EH (cell line): ENCODE measurements at regions not wholly inside any gene's neighbourhood (a gene's known extent, or its start where the extent isn't known, plus 50 kb on each side); places are given as distances from the start of the nearest gene placed in this dataset.

Experiments
- DNase-seq: peaks from one replicate; pipeline ENCODE4 v3.0.0-alpha.2; 2015; ENCODE audit warnings: low read depth

- no peak for DNase-seq
These were observed 991.2 kb downstream of the UQCRFS1 start for GRCh38 chr19:28221736-28222135.

- DNase-seq = no peak
These were observed 994.2 kb downstream of the UQCRFS1 start for GRCh38 chr19:28218728-28219127.

- no peak for DNase-seq
These were observed 995.9 kb downstream of the UQCRFS1 start for GRCh38 chr19:28217022-28217421.

GRCh38 chr19:28213470-28214082 lies 999.4 kb downstream of the UQCRFS1 start:
- no peak for DNase-seq

GRCh38 chr19:28210886-28211285 lies 1002.1 kb downstream of the UQCRFS1 start:
- no peak for DNase-seq

GRCh38 chr19:28208745-28209144 lies 1004.2 kb downstream of the UQCRFS1 start:
- DNase-seq = no peak

- no peak for DNase-seq
These were observed 1005.7 kb downstream of the UQCRFS1 start for GRCh38 chr19:28207244-28207643.

GRCh38 chr19:28201462-28201943 lies 1011.4 kb downstream of the UQCRFS1 start:
- DNase-seq = no peak

GRCh38 chr19:28199323-28199722 lies 1013.6 kb downstream of the UQCRFS1 start:
- no peak for DNase-seq

- DNase-seq = no peak
These were observed 1016.0 kb downstream of the UQCRFS1 start for GRCh38 chr19:28196961-28197360.

GRCh38 chr19:28196101-28196500 lies 1016.9 kb downstream of the UQCRFS1 start:
- DNase-seq = no peak

- no peak for DNase-seq
These were observed 1027.3 kb downstream of the UQCRFS1 start for GRCh38 chr19:28185646-28186045.

GRCh38 chr19:28184997-28185396 lies 1028.0 kb downstream of the UQCRFS1 start:
- no peak for DNase-seq

GRCh38 chr19:28176193-28176592 lies 1036.8 kb downstream of the UQCRFS1 start:
- DNase-seq = no peak

- no peak for DNase-seq
These were observed 1041.0 kb downstream of the UQCRFS1 start for GRCh38 chr19:28171983-28172382.

GRCh38 chr19:28170066-28170465 lies 1042.9 kb downstream of the UQCRFS1 start:
- DNase-seq = no peak

GRCh38 chr19:28169168-28169887 lies 1043.6 kb downstream of the UQCRFS1 start:
- DNase-seq = no peak

- no peak for DNase-seq
These were observed 1044.4 kb downstream of the UQCRFS1 start for GRCh38 chr19:28168557-28168956.

- DNase-seq = no peak
These were observed 1046.9 kb downstream of the UQCRFS1 start for GRCh38 chr19:28166025-28166424.

GRCh38 chr19:28164214-28164613 lies 1048.7 kb downstream of the UQCRFS1 start:
- no peak for DNase-seq

GRCh38 chr19:28159065-28159464 lies 1053.9 kb downstream of the UQCRFS1 start:
- DNase-seq = no peak

GRCh38 chr19:28155265-28155664 lies 1057.7 kb downstream of the UQCRFS1 start:
- DNase-seq = no peak

GRCh38 chr19:28154077-28154476 lies 1058.9 kb downstream of the UQCRFS1 start:
- no peak for DNase-seq

GRCh38 chr19:28153123-28153522 lies 1059.8 kb downstream of the UQCRFS1 start:
- DNase-seq = no peak
